AG04450 (cell line): ENCODE measurements at regions not wholly inside any gene's neighbourhood (a gene's known extent, or its start where the extent isn't known, plus 50 kb on each side); places are given as distances from the start of the nearest gene placed in this dataset.

Experiments
- CTCF ChIA-PET: fragments of 300-600, 350-600 bp; formaldehyde crosslinking; extraction: SDS; loops from one replicate; lab custom pipeline; 2022; ENCODE audit warnings: antibody characterized with exemption, inconsistent platforms; lab: Charles Lee
- POLR2A ChIA-PET: fragments of 350-600 bp; formaldehyde crosslinking; extraction: SDS; loops from one replicate; lab custom pipeline; 2021; ENCODE audit warnings: antibody characterized with exemption, inconsistent platforms; lab: Yijun Ruan, JAX
- DNase-seq: peaks from one replicate; pipeline ENCODE4 v3.0.0-alpha.2; 2011; ENCODE audit warnings: low read depth, low spot score
- H3K27ac ChIP-seq: one replicate; pipeline ENCODE4 v1.5.1; 2012; ENCODE audit warnings: low read depth, low read length, control low read depth
- H3K27me3 ChIP-seq: one replicate; pipeline ENCODE4 v1.6.0; 2012; ENCODE audit warnings: low read length; ENCODE audit not compliant: control insufficient read depth, insufficient read depth
- H3K4me3 ChIP-seq: 2 replicates; pipeline ENCODE4 v1.5.1; 2011; ENCODE audit warnings: mild to moderate bottlenecking, low read depth, low read length, control low read depth
- H3K9me3 ChIP-seq: 2 replicates; pipeline ENCODE4 v1.5.1; 2012; ENCODE audit warnings: low read length; ENCODE audit not compliant: control insufficient read depth, insufficient read depth
- CTCF ChIP-seq: IDR thresholded peaks from 2 replicates; pipeline ENCODE4 v1.5.1; 2011; ENCODE audit warnings: low read depth, low read length, control low read depth, inconsistent platforms

GRCh38 chr6:124901084-124901483, 61.2 kb upstream of the RNF217 start:
- TF ChIP-seq CTCF: no peak
- POLR2A ChIA-PET: no interaction called here

GRCh38 chr6:124903797-124904196, 58.4 kb upstream of the RNF217 start:
- Histone ChIP-seq H3K27me3 (no peaks in the 10 kb centered on the region), H3K27ac (no peak overlapping the region), H3K4me3 (no peak overlapping the region), H3K9me3 (no peaks in the 10 kb centered on the region)
- TF ChIP-seq CTCF: no peak
- no peak for DNase-seq
- POLR2A ChIA-PET: no interaction called here
- CTCF ChIA-PET: interaction anchor here (1.0 kb wide), 1 partner anchor 211 kb away, joined by 3 read pairs; no protein-coding TSS in a partner anchor

More at GRCh38 chr6:124901084-124901483, 61.2 kb upstream of the RNF217 start:
- H3K4me3 ChIP-seq: no peak overlapping the region
- DNase-seq: no peak
- CTCF ChIA-PET: no interaction called here
- no peaks in the 10 kb centered on the region for H3K27me3 ChIP-seq
- no peak overlapping the region for H3K27ac ChIP-seq
- H3K9me3 ChIP-seq: no peaks in the 10 kb centered on the region

- DNase-seq: no peak
- no peak for TF ChIP-seq CTCF
- no peak overlapping the region for H3K4me3 ChIP-seq
- no peak overlapping the region for H3K27ac ChIP-seq
- ChIA-PET CTCF (no interaction called here), POLR2A (no interaction called here)
- H3K9me3 ChIP-seq: no peaks in the 10 kb centered on the region
- H3K27me3 ChIP-seq: no peaks in the 10 kb centered on the region
Observed at GRCh38 chr6:124907596-124907995, 54.6 kb upstream of the RNF217 start.
